Upper lobe of right lung (tissue), 1 donor: ENCODE measurements at regions not wholly inside any gene's neighbourhood (a gene's known extent, or its start where the extent isn't known, plus 50 kb on each side); places are given as distances from the start of the nearest gene placed in this dataset.

Source experiments
- ATAC-seq: fragments of 200-7000 bp; cut with Tn5 transposase; one replicate; pipeline ENCODE4 v1.9.1; 2020; ENCODE audit warnings: mild to moderate bottlenecking, moderate library complexity
- DNase-seq: peaks from one replicate; pipeline ENCODE4 v3.0.0-alpha.2; 2020
- H3K27ac ChIP-seq: fragments of 200-600 bp; one replicate; pipeline ENCODE4 v1.8.0; 2022
- H3K27me3 ChIP-seq: fragments of 200-600 bp; one replicate; pipeline ENCODE4 v1.8.0; 2022; ENCODE audit warnings: mild to moderate bottlenecking
- H3K36me3 ChIP-seq: fragments of 200-600 bp; one replicate; pipeline ENCODE4 v1.8.0; 2022
- H3K4me1 ChIP-seq: fragments of 200-600 bp; one replicate; pipeline ENCODE4 v1.8.0; 2022
- H3K4me3 ChIP-seq: fragments of 200-600 bp; one replicate; pipeline ENCODE4 v1.8.0; 2022; ENCODE audit warnings: mild to moderate bottlenecking
- H3K9me3 ChIP-seq: fragments of 200-600 bp; one replicate; pipeline ENCODE4 v1.8.0; 2022
- intact Hi-C: fragments of 100-400 bp; cut with DNase I; formaldehyde crosslinking; loops from one replicate; pipeline ENCODE4 v1.11.0; 2022
- TF ChIP-seq, protein P1 (sequence below): fragments of 200-600 bp; IDR thresholded peaks from one replicate; pipeline ENCODE4 v1.8.0; 2022; ENCODE audit warnings: antibody characterized with exemption
- donor health status: DM: no; HTN: yes; CAD: no; lungs with severe emphysema.

DNA sequence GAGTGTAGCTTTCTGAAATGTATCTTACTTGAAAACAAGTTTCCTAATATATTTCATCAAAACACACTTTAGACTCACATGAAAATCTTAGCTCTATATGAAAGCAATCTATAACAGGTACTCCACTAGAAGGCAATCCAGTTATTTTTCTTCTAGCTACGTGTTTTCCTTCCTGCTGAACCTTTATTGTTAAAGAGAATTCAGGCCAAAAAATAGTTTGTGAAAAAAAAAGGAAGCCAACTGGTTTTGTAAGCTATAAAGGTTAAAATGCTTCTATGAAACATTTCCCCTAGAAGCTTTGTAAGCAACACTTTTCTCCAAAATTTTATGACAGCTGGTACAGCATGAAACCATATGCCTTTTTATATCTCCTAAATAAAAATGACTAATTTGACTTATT, 304.7 kb upstream of the DIAPH2 start:
- TF ChIP-seq, protein P1, sequence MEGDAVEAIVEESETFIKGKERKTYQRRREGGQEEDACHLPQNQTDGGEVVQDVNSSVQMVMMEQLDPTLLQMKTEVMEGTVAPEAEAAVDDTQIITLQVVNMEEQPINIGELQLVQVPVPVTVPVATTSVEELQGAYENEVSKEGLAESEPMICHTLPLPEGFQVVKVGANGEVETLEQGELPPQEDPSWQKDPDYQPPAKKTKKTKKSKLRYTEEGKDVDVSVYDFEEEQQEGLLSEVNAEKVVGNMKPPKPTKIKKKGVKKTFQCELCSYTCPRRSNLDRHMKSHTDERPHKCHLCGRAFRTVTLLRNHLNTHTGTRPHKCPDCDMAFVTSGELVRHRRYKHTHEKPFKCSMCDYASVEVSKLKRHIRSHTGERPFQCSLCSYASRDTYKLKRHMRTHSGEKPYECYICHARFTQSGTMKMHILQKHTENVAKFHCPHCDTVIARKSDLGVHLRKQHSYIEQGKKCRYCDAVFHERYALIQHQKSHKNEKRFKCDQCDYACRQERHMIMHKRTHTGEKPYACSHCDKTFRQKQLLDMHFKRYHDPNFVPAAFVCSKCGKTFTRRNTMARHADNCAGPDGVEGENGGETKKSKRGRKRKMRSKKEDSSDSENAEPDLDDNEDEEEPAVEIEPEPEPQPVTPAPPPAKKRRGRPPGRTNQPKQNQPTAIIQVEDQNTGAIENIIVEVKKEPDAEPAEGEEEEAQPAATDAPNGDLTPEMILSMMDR = no peak
- Histone ChIP-seq H3K27me3 (no peaks in the 10 kb centered on the region), H3K4me1 (no peaks in the 10 kb centered on the region), H3K9me3 (no peaks in the 10 kb centered on the region), H3K4me3 (no peak overlapping the region), H3K36me3 (no peaks in the 10 kb centered on the region), H3K27ac (no peak overlapping the region)
- ATAC-seq (no peak), DNase-seq (no peak)
- intact Hi-C loops = no loop called here

DNA sequence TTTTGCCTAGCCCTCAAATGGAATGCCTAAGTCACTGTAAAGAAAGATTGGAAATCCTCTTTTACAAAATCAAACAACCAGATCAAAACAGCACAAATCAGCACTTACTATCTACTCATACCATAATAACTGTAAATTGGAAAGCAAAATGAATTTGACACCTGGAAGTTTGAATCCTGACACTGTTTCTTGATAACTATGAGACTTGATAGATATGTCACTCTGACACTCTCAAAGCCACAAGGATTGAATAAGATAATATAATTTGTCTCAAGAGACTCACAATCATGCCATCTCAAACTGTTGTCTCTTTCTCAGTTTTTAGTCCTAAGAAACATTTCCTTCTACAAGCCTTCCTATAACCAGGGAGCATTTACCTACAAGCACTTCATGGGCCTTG, 302.6 kb upstream of the DIAPH2 start:
- no peak overlapping the region for H3K27ac ChIP-seq
- no peaks in the 10 kb centered on the region for H3K9me3 ChIP-seq
- H3K36me3 ChIP-seq = no peaks in the 10 kb centered on the region
- ATAC-seq = no peak
- no peak for DNase-seq
- H3K27me3 ChIP-seq = no peaks in the 10 kb centered on the region
- H3K4me1 ChIP-seq = no peaks in the 10 kb centered on the region
- no peak overlapping the region for H3K4me3 ChIP-seq
- intact Hi-C loops = no loop called here
- TF ChIP-seq, protein P1 = no peak

DNA sequence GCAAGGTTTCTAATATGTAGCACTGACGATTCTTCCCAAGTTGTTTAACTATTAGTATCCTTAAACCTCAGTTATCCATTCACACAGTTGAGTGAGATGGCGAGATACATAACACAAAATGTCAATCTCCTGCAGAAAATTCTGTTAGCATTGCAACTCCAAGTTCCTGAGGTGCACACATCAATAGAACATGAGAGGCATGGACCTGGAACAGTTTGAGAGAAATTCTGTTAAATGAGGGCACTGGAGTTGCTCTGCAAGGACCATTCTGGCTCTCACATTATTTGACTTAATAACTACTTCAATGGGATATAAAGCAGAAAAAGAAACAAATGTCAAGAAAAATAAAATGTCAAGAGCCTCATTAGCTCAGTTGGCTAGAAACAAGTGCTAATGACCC, 301.2 kb upstream of the DIAPH2 start:
- TF ChIP-seq, protein P1 = no peak
- Histone ChIP-seq H3K4me3 (no peak overlapping the region), H3K4me1 (no peaks in the 10 kb centered on the region), H3K9me3 (no peaks in the 10 kb centered on the region), H3K27me3 (no peaks in the 10 kb centered on the region), H3K36me3 (no peaks in the 10 kb centered on the region), H3K27ac (no peak overlapping the region)
- ATAC-seq (no peak), DNase-seq (no peak)
- intact Hi-C loops = no loop called here

DNA sequence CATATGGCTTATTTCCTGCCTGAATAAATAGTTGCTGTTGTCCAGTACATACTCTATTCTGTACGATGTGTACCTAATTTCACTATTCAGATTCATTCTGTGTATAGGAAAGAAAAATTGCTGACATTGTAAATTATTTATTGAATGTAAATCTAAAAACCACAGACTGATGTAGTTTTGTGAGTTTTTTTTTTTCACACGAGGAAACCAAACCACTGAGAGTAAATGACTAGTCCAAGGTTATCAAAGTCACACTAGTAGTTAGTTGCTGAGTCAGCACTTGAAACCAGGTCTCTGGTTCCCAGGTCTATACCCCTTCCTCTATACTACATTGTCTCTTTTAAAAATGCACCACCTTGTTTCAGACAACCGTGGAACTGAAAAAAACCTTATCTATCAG, 298.3 kb upstream of the DIAPH2 start:
- Histone ChIP-seq H3K36me3 (no peaks in the 10 kb centered on the region), H3K9me3 (no peaks in the 10 kb centered on the region), H3K27ac (no peak overlapping the region), H3K4me1 (no peaks in the 10 kb centered on the region), H3K4me3 (no peak overlapping the region), H3K27me3 (no peaks in the 10 kb centered on the region)
- intact Hi-C loops = no loop called here
- no peak for ATAC-seq
- TF ChIP-seq, protein P1 = no peak
- no peak for DNase-seq

DNA sequence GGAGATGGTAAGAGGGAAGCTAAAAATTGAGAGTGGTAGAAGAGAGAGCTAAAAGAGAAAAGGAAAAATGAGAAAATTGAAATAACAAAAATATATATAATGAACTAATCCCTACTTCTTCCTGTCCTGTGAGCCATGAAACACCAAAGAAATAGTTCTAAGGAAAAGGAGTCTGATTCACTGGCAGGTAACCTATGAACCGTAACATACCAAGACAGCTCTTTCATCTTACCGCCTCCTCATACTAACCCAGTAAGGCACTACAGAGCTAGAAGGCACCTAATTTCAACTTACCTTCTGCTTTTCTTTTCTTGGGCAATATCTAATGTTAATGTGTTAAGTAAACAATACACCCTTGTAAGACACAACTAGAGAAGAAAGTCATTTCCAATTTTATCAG, 297.7 kb upstream of the DIAPH2 start:
- H3K9me3 ChIP-seq = no peaks in the 10 kb centered on the region
- no peak overlapping the region for H3K27ac ChIP-seq
- TF ChIP-seq, protein P1 = no peak
- DNase-seq (no peak), ATAC-seq (no peak)
- H3K4me1 ChIP-seq = no peaks in the 10 kb centered on the region
- no peaks in the 10 kb centered on the region for H3K36me3 ChIP-seq
- no peak overlapping the region for H3K4me3 ChIP-seq
- no peaks in the 10 kb centered on the region for H3K27me3 ChIP-seq
- intact Hi-C loops = no loop called here

DNA sequence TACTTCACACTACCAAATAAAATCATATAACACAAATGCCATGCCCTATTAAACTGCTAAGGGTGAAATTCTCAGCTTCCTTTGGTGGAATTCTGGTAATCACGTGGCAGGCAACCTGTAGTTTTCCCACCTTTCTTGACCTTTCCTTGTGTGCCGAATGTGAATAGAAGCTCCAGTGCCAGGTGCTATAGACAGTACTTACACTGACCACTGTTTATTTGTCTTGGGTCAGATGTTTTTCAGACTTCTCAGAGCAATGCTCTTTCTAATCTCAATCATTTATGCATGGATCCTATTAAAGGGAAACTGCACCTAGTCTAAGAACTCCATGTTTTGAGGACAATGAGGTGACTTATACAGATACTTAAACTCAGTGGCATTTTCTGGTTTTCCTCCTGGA, 296.8 kb upstream of the DIAPH2 start:
- Histone ChIP-seq H3K36me3 (no peaks in the 10 kb centered on the region), H3K4me3 (no peak overlapping the region), H3K27me3 (no peaks in the 10 kb centered on the region), H3K9me3 (no peaks in the 10 kb centered on the region), H3K27ac (no peak overlapping the region), H3K4me1 (no peaks in the 10 kb centered on the region)
- TF ChIP-seq, protein P1 = no peak
- ATAC-seq (no peak), DNase-seq (no peak)
- intact Hi-C loops = no loop called here
